Fibroblast of upper back skin (primary cell): ENCODE measurements at regions not wholly inside any gene's neighbourhood (a gene's known extent, or its start where the extent isn't known, plus 50 kb on each side); places are given as distances from the start of the nearest gene placed in this dataset.

Experiments used
- DNase-seq: peaks from one replicate; pipeline ENCODE4 v3.0.0-alpha.2; 2013

DNA sequence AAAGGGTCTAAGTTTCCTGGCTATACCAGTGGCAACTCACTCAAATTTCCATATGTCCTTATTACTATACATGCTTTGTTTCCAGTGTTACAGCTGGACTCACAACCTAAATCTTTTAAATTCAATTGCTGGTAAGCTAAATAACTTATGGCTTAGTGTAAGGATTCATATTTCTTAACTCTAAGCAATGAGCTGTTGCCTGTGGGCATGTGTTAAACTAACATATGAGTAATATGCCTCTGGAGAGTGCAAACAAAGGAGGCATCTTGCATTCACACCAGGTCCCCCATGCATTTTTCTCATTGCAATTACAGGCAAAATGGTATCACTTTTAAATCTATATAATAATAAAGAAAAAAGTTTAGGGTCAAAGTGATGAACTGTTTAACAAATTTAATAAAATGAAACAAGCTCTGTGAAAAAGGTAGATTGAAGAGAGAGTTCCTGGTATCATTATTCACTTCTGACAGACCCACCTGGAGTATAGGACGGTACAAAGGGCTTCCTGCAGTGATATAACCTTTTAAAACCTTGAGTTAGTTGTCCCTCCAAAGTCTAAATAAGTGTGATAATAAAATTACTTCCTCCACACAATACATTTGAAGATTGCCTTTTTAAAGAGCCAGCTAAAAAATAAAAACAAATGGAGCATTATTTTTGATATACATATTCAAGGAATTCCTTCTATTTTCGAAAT lies 57.6 kb upstream of the HMGCLL1 start:
- peak; percentile 45 for DNase-seq

DNA sequence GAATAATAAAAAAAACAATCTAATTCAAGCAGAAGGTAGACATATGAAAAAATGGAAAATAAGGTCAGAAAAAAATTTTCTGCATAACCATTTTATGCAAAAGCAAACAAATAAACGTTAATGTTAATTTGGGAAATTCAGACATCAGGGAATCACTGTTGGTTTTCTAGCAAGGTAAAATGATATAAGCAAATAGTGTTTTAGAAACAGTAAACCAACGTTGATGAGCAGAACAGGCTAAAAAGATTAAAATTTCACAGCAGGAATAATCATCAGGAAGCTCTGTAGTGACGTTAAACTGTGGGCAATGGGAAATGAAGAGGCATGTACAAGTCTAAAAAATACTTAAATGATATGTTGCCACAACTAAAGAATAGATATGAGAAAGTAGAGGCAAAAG lies 54.5 kb upstream of the HMGCLL1 start:
- no peak for DNase-seq

DNA sequence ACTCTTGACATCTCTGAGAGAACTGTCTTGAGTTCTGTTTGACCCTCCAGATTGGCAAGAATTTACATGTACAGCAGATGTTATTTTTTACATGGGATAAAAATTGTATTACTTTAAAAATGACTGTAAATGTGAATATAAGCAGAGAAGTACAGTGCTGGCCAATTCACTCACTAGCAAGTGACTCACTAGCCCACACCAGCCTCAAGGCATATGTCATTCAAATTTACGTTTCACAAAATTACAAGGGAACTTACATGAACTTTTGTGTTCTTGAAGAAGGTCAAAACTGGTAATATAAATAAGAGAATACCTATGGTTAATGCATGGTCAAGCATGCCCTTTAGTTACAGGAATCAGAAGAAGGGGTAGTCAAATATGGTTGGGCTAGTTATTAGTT lies 54.0 kb upstream of the HMGCLL1 start:
- DNase-seq, result peak; percentile 0
